Colonic mucosa (tissue), 4 donors: ENCODE measurements at regions not wholly inside any gene's neighbourhood (a gene's known extent, or its start where the extent isn't known, plus 50 kb on each side); places are given as distances from the start of the nearest gene placed in this dataset.

Experiments
- DNase-seq: peaks from one replicate; pipeline ENCODE4 v3.0.0-alpha.2; 2020
- H3K27ac ChIP-seq: fragments of 200-600 bp; one replicate; pipeline ENCODE4 v1.8.0; 2021
- H3K27me3 ChIP-seq: fragments of 200-600 bp; one replicate; pipeline ENCODE4 v1.8.0; 2021
- H3K36me3 ChIP-seq: fragments of 200-600 bp; one replicate; pipeline ENCODE4 v1.8.0; 2021
- H3K4me1 ChIP-seq: fragments of 200-600 bp; one replicate; pipeline ENCODE4 v1.8.0; 2021; ENCODE audit warnings: mild to moderate bottlenecking
- H3K4me3 ChIP-seq: fragments of 200-600 bp; one replicate; pipeline ENCODE4 v1.8.0; 2021
- H3K9ac ChIP-seq, 2 donors: one replicate each; pipeline ENCODE4 v1.7.0; 2013; ENCODE audit warnings: control low read depth in 2 of 2, low read depth in 2 of 2, low read length in 2 of 2
- H3K9me3 ChIP-seq: fragments of 200-600 bp; one replicate; pipeline ENCODE4 v1.8.0; 2021
- CTCF ChIP-seq: fragments of 200-600 bp; IDR thresholded peaks from one replicate; pipeline ENCODE4 v1.8.0; 2022; ENCODE audit warnings: antibody characterized with exemption, mild to moderate bottlenecking
- intact Hi-C: fragments of 100-400 bp; cut with DNase I; formaldehyde crosslinking; loops from one replicate; pipeline ENCODE4 v1.14.1; 2022
- donor health status: healthy.
- donor health status: DM: no; HTN: no; CAD: no.
- donor health status: DM: no; HTN: no; CAD: no.

- Histone ChIP-seq H3K9me3 (no peaks in the 10 kb centered on the region), H3K36me3 (no peaks in the 10 kb centered on the region)
- intact Hi-C loops: no loop called here
Observed at GRCh38 chr22:25357606-25358420, 138.4 kb downstream of the CRYBB2 start.

GRCh38 chr22:25358421-25359170 is 139.2 kb downstream of the CRYBB2 start:
- Histone ChIP-seq H3K4me3 (no peak overlapping the region), H3K27me3 (no peaks in the 10 kb centered on the region), H3K9me3 (no peaks in the 10 kb centered on the region), H3K27ac (no peak overlapping the region), H3K36me3 (no peaks in the 10 kb centered on the region), H3K9ac (no peak overlapping the region), H3K4me1 (no peaks in the 10 kb centered on the region)
- TF ChIP-seq CTCF: no peak
- no peak for DNase-seq
- intact Hi-C loops: no loop called here

More at GRCh38 chr22:25357606-25358420, 138.4 kb downstream of the CRYBB2 start:
- TF ChIP-seq CTCF: no peak
- Histone ChIP-seq H3K9ac (no peak overlapping the region), H3K4me3 (no peak overlapping the region), H3K27ac (no peak overlapping the region), H3K4me1 (no peaks in the 10 kb centered on the region), H3K27me3 (no peaks in the 10 kb centered on the region)
- DNase-seq: no peak

- Histone ChIP-seq H3K36me3 (no peaks in the 10 kb centered on the region), H3K9me3 (no peaks in the 10 kb centered on the region), H3K27ac (no peak overlapping the region), H3K4me1 (peaks cover 6% of the 10 kb centered on the region), H3K4me3 (no peak overlapping the region), H3K9ac (no peak overlapping the region), H3K27me3 (no peaks in the 10 kb centered on the region)
- no peak for TF ChIP-seq CTCF
- no peak for DNase-seq
- intact Hi-C loops: loop anchor here (5.0 to 10.0 kb wide), 2 partner anchors 88 to 415 kb away; no protein-coding TSS in a partner anchor
Observed at GRCh38 chr22:25359601-25360261, 140.3 kb downstream of the CRYBB2 start.

- intact Hi-C loops: loop anchor here (5.0 to 10.0 kb wide), 2 partner anchors 87 to 414 kb away; no protein-coding TSS in a partner anchor
- peaks cover 8% of the 10 kb centered on the region for H3K4me1 ChIP-seq
- no peaks in the 10 kb centered on the region for H3K36me3 ChIP-seq
- H3K9me3 ChIP-seq: no peaks in the 10 kb centered on the region
- H3K27ac ChIP-seq: no peak overlapping the region
- no peak for TF ChIP-seq CTCF
- H3K27me3 ChIP-seq: no peaks in the 10 kb centered on the region
- H3K4me3 ChIP-seq: no peak overlapping the region
- no peak overlapping the region for H3K9ac ChIP-seq
- DNase-seq: no peak
Observed at GRCh38 chr22:25360411-25360810, 141.0 kb downstream of the CRYBB2 start.

GRCh38 chr22:25360891-25361645 is 141.6 kb downstream of the CRYBB2 start:
- no peak for DNase-seq
- no peak overlapping the region for H3K9ac ChIP-seq
- peaks cover 8% of the 10 kb centered on the region for H3K4me1 ChIP-seq
- H3K36me3 ChIP-seq: no peaks in the 10 kb centered on the region
- no peak overlapping the region for H3K27ac ChIP-seq
- intact Hi-C loops: loop anchor here (5.0 to 10.0 kb wide), 2 partner anchors 86 to 414 kb away; no protein-coding TSS in a partner anchor
- no peak for TF ChIP-seq CTCF
- H3K27me3 ChIP-seq: no peaks in the 10 kb centered on the region
- H3K4me3 ChIP-seq: no peak overlapping the region
- H3K9me3 ChIP-seq: no peaks in the 10 kb centered on the region
